Sigmoid colon (tissue), 6 donors: ENCODE measurements at regions not wholly inside any gene's neighbourhood (a gene's known extent, or its start where the extent isn't known, plus 50 kb on each side); places are given as distances from the start of the nearest gene placed in this dataset.
A peak's percentile ranks its signal among the peaks of the same experiment; 100 is the strongest.
"Not testable (repeated sequence)": the region's sequence is repeated elsewhere in the genome, so short reads cannot be mapped to it uniquely, and the experiment has no call there.

Experiments used
- DNase-seq: peaks from one replicate; pipeline ENCODE4 v3.0.0-alpha.2; 2019
- H3K27ac ChIP-seq, 4 donors: fragments of 200-600 bp; sonication (generic); one replicate each; pipeline ENCODE4 v1.5.1; 2016 to 2019; ENCODE audit warnings: mild to moderate bottlenecking in 1 of 4
- H3K27me3 ChIP-seq, 3 donors: fragments of 200-600 bp; sonication (generic); one replicate each; pipeline ENCODE4 v1.5.1; 2019; ENCODE audit warnings: mild to moderate bottlenecking in 1 of 3
- H3K36me3 ChIP-seq, 4 donors: fragments of 200-600 bp; sonication (generic); one replicate each; pipeline ENCODE4 v1.5.1; 2016 to 2019
- H3K4me1 ChIP-seq, 4 donors: fragments of 200-600 bp; sonication (generic); one replicate each; pipeline ENCODE4 v1.5.1; 2017 to 2019
- H3K4me3 ChIP-seq, 4 donors: fragments of 200-600 bp; sonication (generic); one replicate each; pipeline ENCODE4 v1.5.1; 2017 to 2019; ENCODE audit warnings: mild to moderate bottlenecking in 2 of 4, moderate library complexity in 1 of 4
- H3K9me3 ChIP-seq, 4 donors: fragments of 200-600 bp in 3 of 4; sonication (generic) in 3 of 4; one replicate each; pipeline versions ENCODE4 v1.5.1 to v1.6.1; 2013 to 2019
- EP300 ChIP-seq, 4 donors: sonication (generic); formaldehyde crosslinking; IDR thresholded peaks; one replicate each; pipeline ENCODE4 v1.6.1; 2017; ENCODE audit warnings: antibody characterized with exemption in 4 of 4
- POLR2A ChIP-seq, 2 donors: fragments of 450-650 bp; IDR thresholded peaks; one replicate each; pipeline ENCODE4 v1.6.1; 2016; ENCODE audit warnings: antibody characterized with exemption in 2 of 2, mild to moderate bottlenecking in 2 of 2, moderate library complexity in 2 of 2
- POLR2AphosphoS5 ChIP-seq, 4 donors: sonication (generic); formaldehyde crosslinking; IDR thresholded peaks; one replicate each; pipeline ENCODE4 v1.6.1; 2017; ENCODE audit warnings: antibody characterized with exemption in 4 of 4
- WGBS, 2 donors: extraction: QIAGEN DNeasy Blood & Tissue Kit; methylation state at CpG; one replicate each; pipeline ENCODE4 v1.1.7; 2013; 5-methylcytosine and 5-hydroxymethylcytosine counted together
- intact Hi-C: fragments of 100-400 bp; cut with DNase I; formaldehyde crosslinking; loops from one replicate; pipeline ENCODE4 v1.15.1; 2023
- TF ChIP-seq, protein P1 (sequence below), 4 experiments: fragments of 450-650 bp in 3 of 4; fragments of 200-600 bp in 1 of 4; IDR thresholded peaks; one replicate each; pipeline ENCODE4 v1.5.1; 2016 to 2019; ENCODE audit warnings: antibody characterized with exemption in 4 of 4, mild to moderate bottlenecking in 3 of 4, moderate library complexity in 2 of 4
- donor health status: healthy with polysubstance abuse.
- donor health status: healthy.

DNA sequence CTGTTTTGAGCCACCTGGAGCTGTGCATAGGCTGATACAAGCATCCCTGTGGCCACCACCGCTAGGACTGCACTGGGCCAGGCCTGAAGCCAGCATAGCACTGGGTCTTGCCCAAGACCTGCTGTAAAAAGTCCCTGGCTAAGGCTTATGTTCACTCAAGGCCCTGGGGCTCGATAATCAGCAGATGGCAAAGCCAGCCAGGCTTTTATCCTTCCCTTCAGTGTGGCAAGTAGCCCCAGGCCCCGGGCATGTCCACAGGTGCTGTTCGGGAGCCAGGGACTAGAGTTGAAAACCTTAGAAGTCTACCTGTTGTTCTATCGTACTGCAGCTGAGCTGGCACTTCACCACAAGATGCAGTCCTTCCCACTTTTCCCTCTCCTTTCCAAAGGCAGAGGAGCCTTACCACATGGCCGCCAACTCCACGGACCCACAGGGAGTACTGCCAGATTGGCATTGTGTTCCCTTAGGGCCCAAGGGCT lies 226.4 kb upstream of the ZNF217 start:
- no peak for DNase-seq
- intact Hi-C loops: no loop called here
- H3K36me3 ChIP-seq: no peaks in the 10 kb centered on the region
- TF ChIP-seq POLR2AphosphoS5 (IDR thresholded peaks at IDR 0.05) (no peak), POLR2A (IDR thresholded peaks at IDR 0.05) (no peak)
- H3K4me1 ChIP-seq: peaks cover 0 to 10% (median 3%) of the 10 kb centered on the region in 4 donors
- H3K4me3 ChIP-seq: no peak overlapping the region
- 89 to 96% methylated on average over 7 of the region's 7 CpGs for WGBS, 2 donors
- no peak overlapping the region for H3K27ac ChIP-seq
- peaks cover 0 to 3% (median 0%) of the 10 kb centered on the region in 4 donors for H3K9me3 ChIP-seq
- no peaks in the 10 kb centered on the region for H3K27me3 ChIP-seq

DNA sequence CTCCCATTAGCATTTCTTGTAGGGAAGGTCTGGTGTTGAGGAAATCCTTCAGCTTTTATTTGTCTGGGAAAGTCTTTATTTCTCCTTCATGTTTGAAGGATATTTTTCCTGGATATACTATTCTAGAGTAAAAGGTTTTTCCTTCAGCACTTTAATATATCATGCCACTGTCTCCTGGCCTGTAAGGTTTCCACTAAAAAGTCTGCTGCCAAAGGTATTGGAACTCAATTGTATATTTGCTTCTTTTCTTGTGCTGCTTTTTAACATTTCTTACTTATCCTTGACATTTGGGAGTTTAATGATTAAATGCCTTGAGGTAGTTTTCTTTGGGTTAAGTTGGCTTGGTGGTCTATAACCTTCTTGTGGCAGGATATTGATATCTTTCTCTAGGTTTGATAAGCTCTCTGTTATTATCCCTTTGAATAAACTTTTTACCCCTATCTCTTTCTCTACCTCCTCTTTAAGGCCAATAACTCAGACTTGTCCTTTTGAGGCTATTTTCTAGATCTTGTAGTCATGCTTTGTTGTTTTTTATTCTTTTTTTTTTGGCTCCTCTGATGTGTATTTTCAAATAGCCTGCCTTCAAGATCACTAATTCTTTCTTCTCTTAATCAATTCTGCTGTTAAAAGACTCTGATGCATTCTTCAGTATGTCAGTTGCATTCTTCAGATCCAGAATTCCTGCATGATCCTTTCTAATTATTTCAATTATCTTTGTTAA lies 225.0 kb upstream of the ZNF217 start:
- intact Hi-C loops: no loop called here
- H3K27ac ChIP-seq: no peak overlapping the region
- DNase-seq: no peak
- H3K9me3 ChIP-seq: peaks cover 0 to 3% (median 0%) of the 10 kb centered on the region in 4 donors
- no peaks in the 10 kb centered on the region for H3K36me3 ChIP-seq
- H3K4me3 ChIP-seq: no peak overlapping the region
- TF ChIP-seq, protein P1, sequence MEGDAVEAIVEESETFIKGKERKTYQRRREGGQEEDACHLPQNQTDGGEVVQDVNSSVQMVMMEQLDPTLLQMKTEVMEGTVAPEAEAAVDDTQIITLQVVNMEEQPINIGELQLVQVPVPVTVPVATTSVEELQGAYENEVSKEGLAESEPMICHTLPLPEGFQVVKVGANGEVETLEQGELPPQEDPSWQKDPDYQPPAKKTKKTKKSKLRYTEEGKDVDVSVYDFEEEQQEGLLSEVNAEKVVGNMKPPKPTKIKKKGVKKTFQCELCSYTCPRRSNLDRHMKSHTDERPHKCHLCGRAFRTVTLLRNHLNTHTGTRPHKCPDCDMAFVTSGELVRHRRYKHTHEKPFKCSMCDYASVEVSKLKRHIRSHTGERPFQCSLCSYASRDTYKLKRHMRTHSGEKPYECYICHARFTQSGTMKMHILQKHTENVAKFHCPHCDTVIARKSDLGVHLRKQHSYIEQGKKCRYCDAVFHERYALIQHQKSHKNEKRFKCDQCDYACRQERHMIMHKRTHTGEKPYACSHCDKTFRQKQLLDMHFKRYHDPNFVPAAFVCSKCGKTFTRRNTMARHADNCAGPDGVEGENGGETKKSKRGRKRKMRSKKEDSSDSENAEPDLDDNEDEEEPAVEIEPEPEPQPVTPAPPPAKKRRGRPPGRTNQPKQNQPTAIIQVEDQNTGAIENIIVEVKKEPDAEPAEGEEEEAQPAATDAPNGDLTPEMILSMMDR (IDR thresholded peaks at IDR 0.05): no peak
- peak in 1 of 2 donors; percentile 11 for TF ChIP-seq POLR2A (IDR thresholded peaks at IDR 0.05)
- H3K27me3 ChIP-seq: no peaks in the 10 kb centered on the region
- no peaks in the 10 kb centered on the region for H3K4me1 ChIP-seq

DNA sequence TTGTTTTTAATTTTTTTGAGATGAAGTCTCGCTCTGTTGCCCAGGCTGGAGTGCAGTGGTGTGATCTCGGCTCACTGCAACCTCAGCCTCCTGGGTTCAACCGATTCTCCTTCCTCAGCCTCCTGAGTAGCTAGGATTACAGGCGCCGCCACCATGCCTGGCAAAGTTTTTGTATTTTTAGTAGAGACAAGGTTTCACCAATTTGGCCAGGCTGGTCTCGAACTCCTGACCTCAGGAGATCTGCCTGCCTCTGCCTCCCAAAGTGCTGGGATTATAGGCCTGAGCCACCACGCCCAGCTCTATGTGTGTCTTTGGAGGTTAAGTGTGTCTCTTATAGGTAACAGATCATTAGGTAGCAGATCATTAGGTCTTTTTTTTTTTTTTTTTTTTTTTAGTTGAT lies 223.9 kb upstream of the ZNF217 start:
- H3K4me3 ChIP-seq, H3K27me3 ChIP-seq, intact Hi-C loops, H3K9me3 ChIP-seq, H3K4me1 ChIP-seq, H3K27ac ChIP-seq, H3K36me3 ChIP-seq, DNase-seq: not testable (repeated sequence)
- WGBS, 2 donors: 98 to 99% methylated on average over 7 of the region's 7 CpGs

DNA sequence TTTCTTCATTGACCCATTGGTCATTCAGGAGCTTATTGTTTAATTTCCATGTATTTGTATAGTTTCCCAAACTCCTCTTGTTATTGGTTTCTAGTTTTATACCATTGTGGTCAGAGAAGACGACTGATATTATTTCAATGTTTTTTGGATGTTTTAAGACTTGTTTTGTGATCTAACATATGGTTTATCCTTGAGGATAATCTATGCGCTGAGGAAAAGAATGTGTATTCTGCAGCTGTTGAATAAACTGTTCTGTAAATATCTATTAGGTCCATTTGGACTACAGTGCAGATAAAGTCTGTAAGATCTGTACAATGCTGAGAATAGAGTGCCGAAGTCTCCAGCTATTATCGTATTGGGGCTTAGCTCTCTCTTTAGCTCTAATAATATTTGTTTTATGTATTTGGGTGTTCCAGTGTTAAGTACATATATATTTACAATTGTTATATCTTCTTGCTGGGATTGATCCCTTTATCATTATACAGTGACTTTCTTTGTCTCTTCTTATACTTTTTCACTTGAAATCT lies 223.3 kb upstream of the ZNF217 start:
- H3K4me3 ChIP-seq: no peak overlapping the region
- no peaks in the 10 kb centered on the region for H3K4me1 ChIP-seq
- WGBS, 2 donors: 85 to 90% methylated on average over 4 of the region's 4 CpGs
- no peak overlapping the region for H3K27ac ChIP-seq
- no peaks in the 10 kb centered on the region for H3K36me3 ChIP-seq
- no peak for TF ChIP-seq POLR2A (IDR thresholded peaks at IDR 0.05)
- H3K9me3 ChIP-seq: peaks cover 0 to 3% (median 0%) of the 10 kb centered on the region in 4 donors
- DNase-seq: no peak
- intact Hi-C loops: no loop called here
- H3K27me3 ChIP-seq: no peaks in the 10 kb centered on the region

DNA sequence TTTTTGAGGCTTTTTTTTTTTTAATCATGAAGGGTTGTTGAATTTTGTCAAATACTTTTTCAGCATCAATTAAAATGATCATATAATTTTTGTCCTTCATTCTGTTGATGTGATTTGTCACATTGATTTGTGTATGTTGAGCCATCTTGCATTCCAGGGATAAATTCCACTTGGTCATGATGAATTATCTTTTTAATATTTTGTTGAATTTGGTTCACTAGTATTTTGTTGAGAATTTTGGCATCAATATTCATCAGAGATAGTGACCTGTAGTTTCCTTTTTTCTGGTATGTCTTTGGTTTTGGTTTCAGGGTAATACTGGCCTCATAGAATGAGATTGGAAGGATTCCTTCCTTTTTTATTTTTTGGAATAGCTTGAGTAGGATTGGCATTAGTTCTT lies 221.9 kb upstream of the ZNF217 start:
- DNase-seq: no peak
- H3K36me3 ChIP-seq: no peaks in the 10 kb centered on the region
- intact Hi-C loops: no loop called here
- TF ChIP-seq POLR2A (IDR thresholded peaks at IDR 0.05): no peak
- no peak for TF ChIP-seq EP300 (IDR thresholded peaks at IDR 0.05)
- TF ChIP-seq, protein P1 (IDR thresholded peaks at IDR 0.05): no peak
- no peak for TF ChIP-seq POLR2AphosphoS5 (IDR thresholded peaks at IDR 0.05)
- no peak overlapping the region for H3K4me3 ChIP-seq
- no peaks in the 10 kb centered on the region for H3K27me3 ChIP-seq
- H3K4me1 ChIP-seq: no peaks in the 10 kb centered on the region
- peaks cover 0 to 3% (median 0%) of the 10 kb centered on the region in 4 donors for H3K9me3 ChIP-seq
- no peak overlapping the region for H3K27ac ChIP-seq

DNA sequence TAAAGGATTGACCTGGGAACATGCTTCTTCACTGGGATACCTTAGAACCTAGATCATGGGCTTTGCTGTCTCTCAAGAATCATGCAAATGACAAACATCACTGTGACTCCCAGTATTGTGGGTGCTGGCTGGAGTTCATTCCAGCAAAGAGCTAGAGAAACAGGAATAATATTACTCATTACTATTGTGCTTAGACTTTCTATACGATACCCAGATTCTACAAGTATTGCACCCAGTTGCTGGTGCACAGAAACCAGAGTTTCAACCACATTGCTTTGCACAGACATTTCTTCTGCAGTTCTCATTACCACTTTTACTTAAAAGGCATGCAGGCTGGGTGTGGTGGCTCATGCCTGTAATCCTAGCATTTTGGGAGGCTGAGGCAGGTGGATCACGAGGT lies 220.4 kb upstream of the ZNF217 start:
- no peak for DNase-seq
- 90% methylated on average over 2 of the region's 2 CpGs for WGBS, 2 donors

More for the DNA sequence above, 220.4 kb upstream of the ZNF217 start:
- no peaks in the 10 kb centered on the region for H3K27me3 ChIP-seq
- H3K4me1 ChIP-seq: no peaks in the 10 kb centered on the region
- H3K4me3 ChIP-seq: no peak overlapping the region
- TF ChIP-seq EP300 (IDR thresholded peaks at IDR 0.05) (no peak), POLR2A (IDR thresholded peaks at IDR 0.05) (no peak), POLR2AphosphoS5 (IDR thresholded peaks at IDR 0.05) (no peak)
- TF ChIP-seq, protein P1 (IDR thresholded peaks at IDR 0.05): no peak
- H3K36me3 ChIP-seq: no peaks in the 10 kb centered on the region
- intact Hi-C loops: no loop called here
- H3K27ac ChIP-seq: no peak overlapping the region
- peaks cover 0 to under 1% (median 0%) of the 10 kb centered on the region in 4 donors for H3K9me3 ChIP-seq
